HCT116 (cell line): ENCODE measurements at regions not wholly inside any gene's neighbourhood (a gene's known extent, or its start where the extent isn't known, plus 50 kb on each side); places are given as distances from the start of the nearest gene placed in this dataset.

Experiments
- ATAC-seq: fragments of 200-7000 bp; cut with Tn5 transposase; 2 replicates; pipeline ENCODE4 v1.9.1; 2020; ENCODE audit warnings: mild to moderate bottlenecking, moderate library complexity
- BruUV-seq: library from RNA; stranded (reverse); fragments of 400-500 nt; replicated peaks from 2 replicates; lab custom pipeline; 2021; lab: Mats Ljungman, UMichigan
- CTCF ChIA-PET: fragments of 300-600 bp; sonication (Branson Sonifier 250); formaldehyde crosslinking; loops from one replicate; lab custom pipeline; 2021; ENCODE audit warnings: antibody characterized with exemption; lab: Charles Lee
- POLR2A ChIA-PET: fragments of 300-600, 350-600 bp; sonication (Branson Sonifier 250); formaldehyde crosslinking; loops from one replicate; lab custom pipeline; 2021; ENCODE audit warnings: antibody characterized with exemption; lab: Charles Lee
- RAD21 ChIA-PET, 2 experiments: fragments of 300-600 bp; sonication (Branson Sonifier 250); formaldehyde crosslinking; loops; one replicate each; lab custom pipeline; 2023; ENCODE audit warnings: low total read pairs in 2 of 2; ENCODE audit not compliant: uncharacterized antibody in 2 of 2, unreplicated experiment in 2 of 2, low non-redundant PET in 1 of 2; lab: Charles Lee
- DNase-seq: peaks from one replicate; pipeline ENCODE4 v3.0.0-alpha.2; 2010; ENCODE audit warnings: low read depth, low spot score
- H2AFZ ChIP-seq: fragments of 200-600 bp; shearing (Covaris generic), sonication (generic); 2 replicates; pipeline ENCODE4 v1.6.1; 2017; ENCODE audit warnings: low read depth, mixed run types, mixed read lengths, antibody characterized with exemption, low read length; ENCODE audit not compliant: poor library complexity, severe bottlenecking
- H3K27ac ChIP-seq: 2 replicates; pipeline ENCODE4 v1.5.1; 2012; ENCODE audit warnings: low read depth, low read length
- H3K27me3 ChIP-seq: fragments of 200-600 bp; sonication (generic); 2 replicates; pipeline ENCODE4 v1.6.1; 2016; ENCODE audit warnings: mixed run types, low read length, mixed read lengths; ENCODE audit not compliant: insufficient read depth
- H3K36me3 ChIP-seq, 2 experiments: fragments of 200-500 bp in 1 of 2; fragments of 200-600 bp in 1 of 2; sonication (Bioruptor generic) in 1 of 2; sonication (generic) in 1 of 2; 2 replicates each; pipeline versions ENCODE4 v1.5.1 to v1.6.1; 2014 to 2016; ENCODE audit warnings: low read length in 2 of 2, inconsistent platforms in 1 of 2, mixed read lengths in 1 of 2, mixed run types in 1 of 2; ENCODE audit not compliant: insufficient read depth in 2 of 2, control insufficient read depth in 1 of 2
- H3K4me1 ChIP-seq, 2 experiments: fragments of 200-600 bp in 1 of 2; sonication (generic) in 1 of 2; 2 replicates each; pipeline versions ENCODE4 v1.5.1 to v1.6.1; 2012 to 2017; ENCODE audit warnings: low read length in 2 of 2, inconsistent platforms in 1 of 2, mild to moderate bottlenecking in 1 of 2, mixed read lengths in 1 of 2, mixed run types in 1 of 2, moderate library complexity in 1 of 2; ENCODE audit not compliant: insufficient read depth in 2 of 2, control insufficient read depth in 1 of 2
- H3K4me2 ChIP-seq: fragments of 200-600 bp; sonication (generic); 2 replicates; pipeline ENCODE4 v1.6.1; 2017; ENCODE audit warnings: mixed run types, low read length, mixed read lengths
- H3K4me3 ChIP-seq, 2 experiments: fragments of 200-600 bp in 1 of 2; sonication (generic) in 1 of 2; replicated peaks in 1 of 2; 2 replicates each; pipeline ENCODE4 v1.5.1; 2011 to 2016; ENCODE audit warnings: low read length in 2 of 2, control low read depth in 1 of 2, low read depth in 1 of 2, mild to moderate bottlenecking in 1 of 2, mixed read lengths in 1 of 2, mixed run types in 1 of 2
- H3K79me2 ChIP-seq: fragments of 200-600 bp; sonication (generic); 2 replicates; pipeline ENCODE4 v1.6.1; 2017; ENCODE audit warnings: mild to moderate bottlenecking, mixed run types, low read length, moderate library complexity, mixed read lengths; ENCODE audit not compliant: insufficient read depth
- H3K9ac ChIP-seq: fragments of 200-600 bp; sonication (generic); 2 replicates; pipeline ENCODE4 v1.6.1; 2016; ENCODE audit warnings: low read length, mixed read lengths
- H3K9me2 ChIP-seq: fragments of 200-600 bp; sonication (generic), shearing (Covaris generic); 2 replicates; pipeline ENCODE4 v1.6.1; 2017; ENCODE audit warnings: mixed run types, mild to moderate bottlenecking, moderate library complexity; ENCODE audit not compliant: insufficient read depth
- H3K9me3 ChIP-seq, 2 experiments: fragments of 200-500 bp in 1 of 2; fragments of 200-600 bp in 1 of 2; sonication (Bioruptor generic) in 1 of 2; sonication (generic) in 1 of 2; 2 replicates each; pipeline ENCODE4 v1.6.1; 2014 to 2017; ENCODE audit warnings: low read length in 2 of 2, mixed read lengths in 2 of 2, inconsistent platforms in 1 of 2, low read depth in 1 of 2, mild to moderate bottlenecking in 1 of 2, mixed run types in 1 of 2, moderate library complexity in 1 of 2; ENCODE audit not compliant: control insufficient read depth in 1 of 2, insufficient read depth in 1 of 2
- H4K20me1 ChIP-seq: fragments of 200-600 bp; sonication (generic), shearing (Covaris generic); 2 replicates; pipeline ENCODE4 v1.6.1; 2017; ENCODE audit warnings: mixed run types, mild to moderate bottlenecking, moderate library complexity; ENCODE audit not compliant: insufficient read depth
- CBX3 ChIP-seq: IDR thresholded peaks from 2 replicates; pipeline ENCODE4 v1.6.1; 2012; ENCODE audit warnings: low read depth
- CEBPB ChIP-seq: IDR thresholded peaks from 2 replicates; pipeline ENCODE4 v1.6.1; 2012; ENCODE audit warnings: low read depth
- CTCF ChIP-seq, 3 experiments: fragments of 200-600 bp in 1 of 3; sonication (generic) in 1 of 3; IDR thresholded peaks in 2 of 3; conservative IDR thresholded peaks in 1 of 3; 2 replicates each; pipeline ENCODE4 v1.5.1; 2012 to 2017; ENCODE audit warnings: low read depth in 2 of 3, low read length in 2 of 3, antibody characterized with exemption in 1 of 3, borderline replicate concordance in 1 of 3, control low read depth in 1 of 3, mild to moderate bottlenecking in 1 of 3, mixed read lengths in 1 of 3, mixed run types in 1 of 3, moderate library complexity in 1 of 3; ENCODE audit not compliant: insufficient read depth in 1 of 3
- EGR1 ChIP-seq: IDR thresholded peaks from 2 replicates; pipeline ENCODE4 v1.6.1; 2012; ENCODE audit warnings: low read depth
- ELF1 ChIP-seq: IDR thresholded peaks from 2 replicates; pipeline ENCODE4 v1.6.1; 2012; ENCODE audit warnings: low read depth, borderline replicate concordance
- EZH2 ChIP-seq: fragments of 200-600 bp; sonication (generic); IDR thresholded peaks from 2 replicates; pipeline ENCODE4 v1.6.1; 2017; ENCODE audit warnings: antibody characterized with exemption, mixed run types
- FOSL1 ChIP-seq: IDR thresholded peaks from 2 replicates; pipeline ENCODE4 v1.6.1; 2012; ENCODE audit warnings: low read depth
- JUND ChIP-seq: IDR thresholded peaks from 2 replicates; pipeline ENCODE4 v1.6.1; 2012
- MAX ChIP-seq: IDR thresholded peaks from 2 replicates; pipeline ENCODE4 v1.6.1; 2012
- POLR2AphosphoS5 ChIP-seq: IDR thresholded peaks from 2 replicates; pipeline ENCODE4 v1.6.1; 2011; ENCODE audit warnings: mild to moderate bottlenecking, low read depth, low read length, moderate library complexity
- RAD21 ChIP-seq: IDR thresholded peaks from 2 replicates; pipeline ENCODE4 v1.6.1; 2012; ENCODE audit warnings: low read depth, mild to moderate bottlenecking
- REST ChIP-seq: IDR thresholded peaks from 2 replicates; pipeline ENCODE4 v1.6.1; 2012; ENCODE audit warnings: low read depth
- SRF ChIP-seq: IDR thresholded peaks from 2 replicates; pipeline ENCODE4 v1.6.1; 2012; ENCODE audit warnings: low read depth
- TCF7L2 ChIP-seq: IDR thresholded peaks from 2 replicates; pipeline ENCODE4 v1.7.0; 2011; ENCODE audit warnings: borderline replicate concordance, inconsistent platforms; ENCODE audit not compliant: insufficient read depth, insufficient read length; ENCODE audit errors: extremely low read depth
- intact Hi-C: fragments of 100-400 bp; cut with micrococcal nuclease; formaldehyde crosslinking; loops from 2 replicates; pipeline ENCODE4 v1.10.0; 2022

GRCh38 chr16:22684574-22685458 lies 129.1 kb upstream of the HS3ST2 start:
- Histone ChIP-seq H3K9ac (no peak overlapping the region), H3K27me3 (peaks cover 10% of the 10 kb centered on the region), H3K9me2 (no peaks in the 10 kb centered on the region), H3K79me2 (no peaks in the 10 kb centered on the region), H3K4me2 (no peak overlapping the region), H2AFZ (no peak overlapping the region), H3K4me1 (no peaks in the 10 kb centered on the region), H3K27ac (no peak overlapping the region), H3K36me3 (no peaks in the 10 kb centered on the region), H3K4me3 (no peak overlapping the region), H3K9me3 (no peaks in the 10 kb centered on the region), H4K20me1 (no peaks in the 10 kb centered on the region; the same call in 1 of the 2 replicates)
- ChIA-PET RAD21 (no interaction called here), POLR2A (no interaction called here), CTCF (no interaction called here)
- intact Hi-C loops = no loop called here
- DNase-seq (no peak), ATAC-seq (no peak)
- BruUV-seq = no TSS peak
- TF ChIP-seq MAX = no peak
- TF ChIP-seq EGR1 = no peak
- TF ChIP-seq CEBPB = no peak
- no peak for TF ChIP-seq TCF7L2
- no peak for TF ChIP-seq RAD21
- TF ChIP-seq CBX3 = no peak
- TF ChIP-seq JUND = no peak
- no peak for TF ChIP-seq ELF1

- ChIA-PET POLR2A (no interaction called here), RAD21 (no interaction called here), CTCF (no interaction called here)
- ATAC-seq (no peak), DNase-seq (no peak)
- no TSS peak for BruUV-seq
- H3K9ac ChIP-seq = no peak overlapping the region
- intact Hi-C loops = no loop called here
- no peaks in the 10 kb centered on the region; the same call in 1 of the 2 replicates for H4K20me1 ChIP-seq
- no peaks in the 10 kb centered on the region for H3K9me3 ChIP-seq
- no peaks in the 10 kb centered on the region for H3K79me2 ChIP-seq
- no peak overlapping the region for H3K4me3 ChIP-seq
- H2AFZ ChIP-seq = no peak overlapping the region
- no peaks in the 10 kb centered on the region for H3K36me3 ChIP-seq
- no peaks in the 10 kb centered on the region for H3K4me1 ChIP-seq
- peaks cover 9% of the 10 kb centered on the region; the same call in 1 of the 2 replicates for H3K27me3 ChIP-seq
- H3K27ac ChIP-seq = no peak overlapping the region
- H3K9me2 ChIP-seq = no peaks in the 10 kb centered on the region
- no peak overlapping the region for H3K4me2 ChIP-seq
- TF ChIP-seq EZH2 (no peak), MAX (no peak), POLR2AphosphoS5 (no peak), CTCF (IDR thresholded peaks at IDR 0.05 in 2 of 3, conservative IDR thresholded peaks at IDR 0.05 in 1 of 3; ENCODE audit: borderline replicate concordance in 1 of 3, insufficient read depth in 1 of 3, low read depth in 2 of 3, low read length in 2 of 3) (no peak), SRF (no peak), FOSL1 (no peak), REST (no peak)
These were observed 128.5 kb upstream of the HS3ST2 start for GRCh38 chr16:22685459-22685830.
